GM23338 (cell line): ENCODE measurements at regions not wholly inside any gene's neighbourhood (a gene's known extent, or its start where the extent isn't known, plus 50 kb on each side); places are given as distances from the start of the nearest gene placed in this dataset.

ENCODE experiments used
- ATAC-seq: fragments of 200-7000 bp; cut with Tn5 transposase; 3 replicates; pipeline ENCODE4 v1.9.1; 2020
- DNase-seq: peaks from one replicate; pipeline ENCODE4 v3.0.0-alpha.2; 2015; ENCODE audit warnings: low spot score
- H2AFZ ChIP-seq: fragments of 200-600 bp; sonication (generic); 2 replicates; pipeline ENCODE4 v1.8.0; 2016; ENCODE audit warnings: antibody characterized with exemption, mild to moderate bottlenecking, moderate library complexity
- H3F3A ChIP-seq: fragments of 200-600 bp; sonication (generic); replicated peaks from 2 replicates; pipeline ENCODE4 v1.8.0; 2017; ENCODE audit warnings: antibody characterized with exemption, mixed run types, low read depth
- H3K27ac ChIP-seq: fragments of 200-600 bp; sonication (generic); 2 replicates; pipeline ENCODE4 v1.6.1; 2016; ENCODE audit warnings: low read depth
- H3K27me3 ChIP-seq: fragments of 200-600 bp; sonication (generic); 2 replicates; pipeline ENCODE4 v1.8.0; 2016; ENCODE audit warnings: mild to moderate bottlenecking, mixed run types, moderate library complexity; ENCODE audit not compliant: insufficient read depth
- H3K36me3 ChIP-seq: fragments of 200-600 bp; sonication (generic); 2 replicates; pipeline ENCODE4 v1.8.0; 2016; ENCODE audit warnings: mild to moderate bottlenecking; ENCODE audit not compliant: insufficient read depth
- H3K4me1 ChIP-seq: fragments of 200-600 bp; sonication (generic); 2 replicates; pipeline ENCODE4 v1.8.0; 2016; ENCODE audit warnings: mild to moderate bottlenecking, moderate library complexity; ENCODE audit not compliant: insufficient read depth
- H3K4me2 ChIP-seq: fragments of 200-600 bp; sonication (generic); 2 replicates; pipeline ENCODE4 v1.7.1; 2017; ENCODE audit warnings: mixed run types
- H3K4me3 ChIP-seq: fragments of 200-600 bp; sonication (generic); 2 replicates; pipeline ENCODE4 v1.6.1; 2016; ENCODE audit warnings: mixed run types
- H3K79me2 ChIP-seq: fragments of 200-600 bp; sonication (generic); replicated peaks from 2 replicates; pipeline ENCODE4 v1.8.0; 2017; ENCODE audit warnings: mild to moderate bottlenecking; ENCODE audit not compliant: insufficient read depth
- H3K9me2 ChIP-seq: fragments of 200-600 bp; sonication (generic); 2 replicates; pipeline ENCODE4 v1.8.0; 2017; ENCODE audit not compliant: insufficient read depth
- H4K20me1 ChIP-seq: fragments of 200-600 bp; sonication (generic); replicated peaks from 2 replicates; pipeline ENCODE4 v1.8.0; 2017; ENCODE audit warnings: mild to moderate bottlenecking; ENCODE audit not compliant: insufficient read depth
- H3K27ac Mint-ChIP-seq: 2 replicates; pipeline ENCODE4 v1.8.0; 2020; ENCODE audit warnings: inconsistent platforms, mild to moderate bottlenecking, moderate library complexity, mixed read lengths
- H3K27me3 Mint-ChIP-seq: 3 replicates; pipeline ENCODE4 v1.8.0; 2022; ENCODE audit warnings: low read depth, mild to moderate bottlenecking, moderate library complexity, mixed read lengths, inconsistent platforms; ENCODE audit not compliant: insufficient read depth, poor library complexity
- H3K36me3 Mint-ChIP-seq: 3 replicates; pipeline ENCODE4 v1.8.0; 2021; ENCODE audit warnings: low read depth, mild to moderate bottlenecking, inconsistent platforms, moderate library complexity, mixed read lengths
- H3K4me1 Mint-ChIP-seq: 3 replicates; pipeline ENCODE4 v1.8.0; 2020; ENCODE audit warnings: mild to moderate bottlenecking, inconsistent platforms, mixed read lengths
- H3K4me3 Mint-ChIP-seq: 3 replicates; pipeline ENCODE4 v1.8.0; 2021; ENCODE audit warnings: moderate library complexity, mild to moderate bottlenecking, inconsistent platforms, mixed read lengths
- H3K9me3 Mint-ChIP-seq: 3 replicates; pipeline ENCODE4 v1.8.0; 2020; ENCODE audit warnings: moderate library complexity, mild to moderate bottlenecking, inconsistent platforms, mixed read lengths
- CREB1 ChIP-seq: fragments of 250-450 bp; sonication (Bioruptor Pico); IDR thresholded peaks from 2 replicates; pipeline ENCODE4 v1.5.0; 2020; ENCODE audit warnings: low read depth, mild to moderate bottlenecking, moderate library complexity
- CTCF ChIP-seq, 2 experiments: fragments of 200-600 bp in 1 of 2; sonication (generic) in 1 of 2; conservative IDR thresholded peaks; 2 replicates each; pipeline versions ENCODE4 v1.5.1 to v1.6.1; 2016 to 2017; ENCODE audit warnings: antibody characterized with exemption in 2 of 2, low read depth in 2 of 2, mild to moderate bottlenecking in 2 of 2, moderate library complexity in 1 of 2
- ETS1 ChIP-seq: IDR thresholded peaks from 2 replicates; pipeline ENCODE4 v1.6.1; 2016; ENCODE audit warnings: antibody characterized with exemption
- EZH2phosphoT487 ChIP-seq: fragments of 200-600 bp; sonication (generic); IDR thresholded peaks from one replicate; pipeline ENCODE4 v1.8.1; 2018; ENCODE audit warnings: antibody characterized with exemption; ENCODE audit not compliant: unreplicated experiment
- JUNB ChIP-seq: IDR thresholded peaks from one replicate; pipeline ENCODE4 v1.6.1; 2016; ENCODE audit warnings: antibody characterized with exemption; ENCODE audit not compliant: unreplicated experiment
- POLR2AphosphoS5 ChIP-seq: IDR thresholded peaks from 2 replicates; pipeline ENCODE4 v1.6.1; 2016; ENCODE audit warnings: antibody characterized with exemption, low read depth
- REST ChIP-seq: IDR thresholded peaks from one replicate; pipeline ENCODE4 v1.6.1; 2018; ENCODE audit warnings: antibody characterized with exemption; ENCODE audit not compliant: unreplicated experiment
- STAT1 ChIP-seq: IDR thresholded peaks from one replicate; pipeline ENCODE4 v1.6.1; 2016; ENCODE audit warnings: antibody characterized with exemption; ENCODE audit not compliant: unreplicated experiment
- ZNF114 ChIP-seq: fragments of 250-450 bp; sonication (Bioruptor Pico); IDR thresholded peaks from 2 replicates; pipeline ENCODE4 v1.5.0; 2020; ENCODE audit warnings: mild to moderate bottlenecking, moderate library complexity
- ZNF462 ChIP-seq: fragments of 250-450 bp; sonication (Bioruptor Pico); IDR thresholded peaks from 2 replicates; pipeline ENCODE4 v1.5.0; 2020; ENCODE audit warnings: mild to moderate bottlenecking, moderate library complexity

GRCh38 chr14:58771016-58771415 lies 133.3 kb downstream of the DACT1 start:
- DNase-seq (no peak), ATAC-seq (no peak)
- Mint-ChIP-seq H3K4me1 (peaks cover 35% of the 10 kb centered on the region), H3K9me3 (0 out of 3 replicates have a peak, but pooled peaks cover 5% of the 10 kb centered on the region), H3K27ac (no peak overlapping the region), H3K27me3 (peaks cover 53% of the 10 kb centered on the region), H3K4me3 (no peak overlapping the region), H3K36me3 (no peaks in the 10 kb centered on the region; the same call in 2 of the 3 replicates)
- TF ChIP-seq EZH2phosphoT487 (no peak), ZNF462 (CRISPR knock-in tag) (no peak), REST (no peak), JUNB (no peak), POLR2AphosphoS5 (no peak), STAT1 (no peak), ZNF114 (CRISPR knock-in tag) (no peak), CTCF (conservative IDR thresholded peaks at IDR 0.05; ENCODE audit: low read depth in 2 of 2) (no peak), ETS1 (no peak), CREB1 (CRISPR knock-in tag) (no peak)
- H3K4me1 ChIP-seq: peaks cover 43% of the 10 kb centered on the region
- H4K20me1 ChIP-seq: no peaks in the 10 kb centered on the region
- H3K79me2 ChIP-seq: no peaks in the 10 kb centered on the region
- H3K27ac ChIP-seq: no peak overlapping the region
- no peaks in the 10 kb centered on the region for H3F3A ChIP-seq
- H2AFZ ChIP-seq: no peak overlapping the region
- H3K27me3 ChIP-seq: peaks cover 33% of the 10 kb centered on the region
- no peak overlapping the region for H3K4me2 ChIP-seq
- no peak overlapping the region for H3K4me3 ChIP-seq
- H3K9me2 ChIP-seq: no peaks in the 10 kb centered on the region
- no peaks in the 10 kb centered on the region for H3K36me3 ChIP-seq
